ENCODE measurements at regions not wholly inside any gene's neighbourhood (a gene's known extent, or its start where the extent isn't known, plus 50 kb on each side); places are given as distances from the start of the nearest gene placed in this dataset.

DNA sequence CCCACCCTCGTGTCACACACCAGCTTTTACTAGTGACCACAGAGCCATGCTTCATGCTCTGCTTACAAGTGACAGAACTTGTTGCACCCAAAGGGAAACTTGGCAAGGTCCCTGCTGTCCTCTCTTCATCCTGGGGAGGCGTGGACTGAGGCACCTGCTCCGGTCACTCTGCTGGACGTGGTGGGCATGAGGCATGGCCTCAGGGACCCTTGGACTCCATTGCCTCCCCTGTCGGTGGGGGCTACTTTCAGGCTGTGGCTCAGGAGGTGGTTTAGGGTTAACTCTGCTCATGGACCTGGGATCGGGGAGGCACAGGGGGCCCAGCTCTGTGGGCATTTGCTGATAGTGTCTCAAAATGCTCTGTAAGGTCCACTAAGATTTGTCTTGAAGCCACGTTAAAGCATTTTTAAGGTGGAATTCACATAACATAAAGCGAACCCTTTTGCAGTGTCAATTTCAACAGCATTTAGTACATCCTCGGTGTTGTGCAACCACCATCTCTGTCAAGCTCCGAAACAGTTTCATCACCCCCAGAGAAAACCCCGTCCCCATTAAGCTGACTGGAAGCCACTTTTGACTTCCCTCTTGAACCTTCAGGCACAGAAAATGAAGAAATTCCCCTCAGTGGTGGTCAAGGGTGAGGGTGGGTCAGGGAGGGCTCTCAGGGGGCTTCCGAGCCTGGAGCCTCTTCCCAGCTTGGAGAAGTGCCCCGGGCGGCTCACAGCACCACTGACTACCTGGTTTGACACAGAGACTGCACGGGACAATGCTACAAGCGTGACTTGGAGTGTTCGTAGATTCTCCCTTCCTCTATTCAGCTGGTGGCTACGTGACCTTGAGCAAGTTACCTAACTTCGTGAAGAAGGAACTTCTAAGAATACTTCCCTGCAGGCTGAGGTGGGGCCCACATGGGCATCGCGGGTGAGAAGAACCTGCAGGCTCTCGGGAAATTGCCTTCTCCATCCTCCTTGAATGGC is 100.0 kb upstream of the HDAC4 start:
- TF ChIP-seq ZFX (IDR thresholded peaks at IDR 0.05; ENCODE audit: borderline replicate concordance) = no peak
- TF ChIP-seq, protein P1, sequence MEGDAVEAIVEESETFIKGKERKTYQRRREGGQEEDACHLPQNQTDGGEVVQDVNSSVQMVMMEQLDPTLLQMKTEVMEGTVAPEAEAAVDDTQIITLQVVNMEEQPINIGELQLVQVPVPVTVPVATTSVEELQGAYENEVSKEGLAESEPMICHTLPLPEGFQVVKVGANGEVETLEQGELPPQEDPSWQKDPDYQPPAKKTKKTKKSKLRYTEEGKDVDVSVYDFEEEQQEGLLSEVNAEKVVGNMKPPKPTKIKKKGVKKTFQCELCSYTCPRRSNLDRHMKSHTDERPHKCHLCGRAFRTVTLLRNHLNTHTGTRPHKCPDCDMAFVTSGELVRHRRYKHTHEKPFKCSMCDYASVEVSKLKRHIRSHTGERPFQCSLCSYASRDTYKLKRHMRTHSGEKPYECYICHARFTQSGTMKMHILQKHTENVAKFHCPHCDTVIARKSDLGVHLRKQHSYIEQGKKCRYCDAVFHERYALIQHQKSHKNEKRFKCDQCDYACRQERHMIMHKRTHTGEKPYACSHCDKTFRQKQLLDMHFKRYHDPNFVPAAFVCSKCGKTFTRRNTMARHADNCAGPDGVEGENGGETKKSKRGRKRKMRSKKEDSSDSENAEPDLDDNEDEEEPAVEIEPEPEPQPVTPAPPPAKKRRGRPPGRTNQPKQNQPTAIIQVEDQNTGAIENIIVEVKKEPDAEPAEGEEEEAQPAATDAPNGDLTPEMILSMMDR (IDR thresholded peaks at IDR 0.05) = no peak
- no peak overlapping the region for H3K27ac ChIP-seq

DNA sequence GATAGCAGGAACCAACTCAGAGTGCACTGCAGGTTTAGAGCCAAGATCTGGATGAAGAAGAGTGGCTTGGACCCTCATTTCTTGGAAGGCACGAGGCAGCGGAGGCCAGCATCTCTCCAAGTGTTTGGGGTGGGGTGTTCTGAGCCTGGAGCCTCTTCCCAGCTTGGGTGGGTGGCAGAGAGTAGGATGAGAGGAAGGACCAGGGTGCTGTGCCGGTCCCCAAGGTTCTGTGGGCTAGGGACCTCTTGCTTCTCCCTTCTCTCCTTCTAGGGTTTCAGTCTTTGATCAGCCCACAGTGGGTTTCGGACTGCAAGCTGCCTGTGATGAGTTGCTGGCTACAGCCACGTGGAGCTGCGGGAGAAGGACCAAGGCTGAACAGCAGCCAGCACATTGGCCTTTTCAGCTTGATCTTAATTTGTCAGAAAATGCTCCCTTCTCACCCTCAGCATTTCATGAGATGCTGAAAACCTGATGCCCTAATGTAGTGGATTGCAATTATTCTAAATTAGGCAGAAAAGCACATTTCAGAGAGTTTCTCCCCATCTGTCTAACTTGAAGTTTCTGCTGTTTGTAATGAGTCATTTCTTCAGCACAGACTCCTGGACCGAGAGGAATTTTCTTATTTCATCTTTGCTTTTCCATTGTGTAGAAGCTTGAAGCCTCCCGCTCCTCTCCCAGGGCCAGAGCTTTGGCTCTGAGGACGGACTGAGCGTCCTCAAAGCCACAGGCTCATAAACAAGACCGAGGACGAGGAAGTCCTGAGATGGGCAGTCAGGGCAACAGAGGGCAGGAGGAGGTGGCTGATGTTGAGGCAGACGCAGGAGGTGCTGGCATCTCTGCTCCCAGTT is 99.1 kb upstream of the HDAC4 start:
- no peak for TF ChIP-seq ZFX (IDR thresholded peaks at IDR 0.05; ENCODE audit: borderline replicate concordance)
- TF ChIP-seq, protein P1 (IDR thresholded peaks at IDR 0.05) = no peak
- no peak overlapping the region for H3K27ac ChIP-seq

DNA sequence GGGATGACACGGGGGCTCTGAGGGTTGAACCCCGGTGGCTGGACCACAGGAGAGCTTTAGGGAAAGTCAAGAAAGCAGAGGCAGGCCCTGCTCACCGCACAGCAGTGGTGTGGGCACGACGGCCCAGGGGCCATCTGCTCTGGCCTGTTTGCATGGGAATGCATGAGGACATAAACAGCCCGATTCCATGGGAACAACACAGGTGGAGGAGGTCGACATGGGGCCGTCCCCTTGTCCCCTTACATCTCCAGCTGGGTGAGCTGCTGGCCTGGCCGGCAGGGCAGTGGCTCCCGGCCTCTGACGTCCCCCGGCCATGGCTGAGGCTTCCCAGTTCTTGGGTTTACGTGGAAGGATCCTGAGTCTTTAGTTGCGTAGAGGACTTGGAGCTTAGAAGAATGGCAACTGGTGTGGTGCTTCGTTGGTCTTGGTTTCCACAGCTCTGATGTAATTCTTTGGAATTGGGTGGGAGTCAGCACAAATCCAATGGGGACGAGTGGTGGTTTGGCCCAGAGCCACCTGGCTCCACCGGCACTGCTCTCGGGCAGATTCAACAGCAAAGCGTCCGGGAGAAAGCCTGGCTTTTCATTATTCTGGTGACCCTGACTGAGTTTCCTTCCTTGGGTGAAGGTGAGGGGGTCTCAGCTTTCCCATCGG is 98.3 kb upstream of the HDAC4 start:
- TF ChIP-seq, protein P1 (IDR thresholded peaks at IDR 0.05) = no peak
- no peak for TF ChIP-seq ZFX (IDR thresholded peaks at IDR 0.05; ENCODE audit: borderline replicate concordance)
- no peak overlapping the region for H3K27ac ChIP-seq

DNA sequence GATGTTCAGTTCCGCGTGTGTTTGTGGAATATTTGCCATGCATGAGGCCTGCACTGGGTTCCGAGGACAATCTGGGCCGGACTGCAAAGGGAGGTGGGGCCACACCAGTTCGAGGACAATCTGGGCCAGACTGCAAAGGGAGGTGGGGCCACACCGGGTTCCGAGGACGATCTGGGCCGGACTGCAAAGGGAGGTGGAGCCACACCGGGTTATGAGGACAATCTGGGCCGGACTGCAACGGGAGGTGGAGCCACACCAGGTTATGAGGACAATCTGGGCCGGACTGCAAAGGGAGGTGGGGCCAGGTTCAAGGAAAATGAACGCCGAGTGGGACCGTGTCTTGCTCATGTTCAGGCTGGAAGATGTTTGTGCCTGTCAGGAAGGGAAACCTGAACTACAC is 97.8 kb upstream of the HDAC4 start:
- H3K27ac ChIP-seq = no peak overlapping the region
- TF ChIP-seq, protein P1 (IDR thresholded peaks at IDR 0.05) = no peak
- no peak for TF ChIP-seq ZFX (IDR thresholded peaks at IDR 0.05; ENCODE audit: borderline replicate concordance)

DNA sequence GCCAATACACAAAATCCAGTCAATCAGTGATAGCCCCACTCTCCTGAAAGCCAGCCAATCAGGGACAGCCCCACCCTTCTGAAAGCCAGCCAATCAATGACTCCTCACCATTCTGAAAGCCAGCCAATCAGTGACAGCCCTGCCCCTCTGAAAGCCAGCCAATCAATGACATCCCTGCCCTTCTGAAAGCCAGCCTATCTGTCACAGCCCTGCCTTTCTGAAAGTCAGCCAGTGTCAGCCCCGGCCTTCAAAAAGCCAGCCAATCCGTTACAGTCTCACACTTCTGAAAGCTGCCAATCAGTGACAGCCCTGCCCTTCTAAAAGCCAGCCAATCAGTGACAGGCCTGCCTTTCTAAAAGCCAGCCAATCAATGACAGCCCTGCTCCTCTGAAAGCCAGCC is 95.9 kb upstream of the HDAC4 start:
- TF ChIP-seq ZFX (IDR thresholded peaks at IDR 0.05; ENCODE audit: borderline replicate concordance) = no peak
- H3K27ac ChIP-seq = no peak overlapping the region

DNA sequence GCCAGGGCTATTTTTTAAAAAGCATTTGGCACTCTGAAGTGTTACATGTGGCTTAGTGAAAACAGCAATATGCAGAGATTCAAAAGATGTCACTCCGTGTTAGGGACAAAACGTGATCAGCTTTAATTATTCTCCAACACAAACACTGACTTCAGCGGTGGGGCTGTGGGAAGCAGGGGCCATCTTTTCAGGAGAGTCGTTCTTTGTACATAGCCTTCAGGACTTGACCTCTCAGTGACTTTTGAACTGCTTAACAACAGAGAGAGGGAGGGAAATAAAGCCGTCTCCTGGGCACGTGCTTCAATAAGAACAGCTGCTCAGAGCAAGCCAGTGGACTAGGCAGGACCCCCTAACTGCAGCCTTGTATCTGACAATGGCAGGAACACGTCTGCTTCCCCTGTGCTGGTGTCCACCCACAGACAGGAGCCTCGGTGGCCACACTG is 95.0 kb upstream of the HDAC4 start:
- H3K27ac ChIP-seq = no peak overlapping the region
- TF ChIP-seq, protein P1 (IDR thresholded peaks at IDR 0.05) = no peak
- no peak for TF ChIP-seq ZFX (IDR thresholded peaks at IDR 0.05; ENCODE audit: borderline replicate concordance)

DNA sequence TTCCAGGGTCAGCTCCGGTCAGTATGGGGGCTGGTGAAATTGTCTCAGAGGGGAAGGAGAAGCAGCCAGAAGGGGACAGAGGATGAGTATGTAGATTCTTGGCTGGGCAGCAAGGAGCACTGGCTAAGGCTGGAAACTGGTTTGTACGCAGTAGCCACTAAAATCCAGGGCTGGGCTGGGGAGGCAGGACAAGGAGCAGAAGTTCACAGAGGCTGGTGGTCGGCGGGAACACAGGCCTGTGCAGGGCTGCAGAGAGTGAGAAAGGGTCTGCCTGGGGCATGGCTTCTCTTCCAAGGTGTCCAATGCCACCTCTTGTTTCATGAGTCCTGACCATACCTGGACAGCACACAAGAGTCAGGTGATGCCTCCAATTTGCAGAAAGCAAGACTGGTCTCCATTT is 94.4 kb upstream of the HDAC4 start:
- H3K27ac ChIP-seq = no peak overlapping the region
- TF ChIP-seq, protein P1 (IDR thresholded peaks at IDR 0.05) = no peak
- no peak for TF ChIP-seq ZFX (IDR thresholded peaks at IDR 0.05; ENCODE audit: borderline replicate concordance)

Measured in 22Rv1 (cell line).